ENCODE measurements at regions not wholly inside any gene's neighbourhood (a gene's known extent, or its start where the extent isn't known, plus 50 kb on each side); places are given as distances from the start of the nearest gene placed in this dataset.

- no peaks in the 10 kb centered on the region for H3K9me3 ChIP-seq (replicated peaks; ENCODE audit: control insufficient read depth, insufficient read depth, low read length)
- ChIA-PET CTCF (interaction anchor here (0.9 kb wide), 2 partner anchors 14 to 16 kb away, joined by 3 read pairs; no protein-coding TSS in a partner anchor), SMC1A (ENCODE audit: uncharacterized antibody, unreplicated experiment) (interaction anchor here (0.6 to 2.1 kb wide), 6 partner anchors 9 to 238 kb away, joined by 3 to 9 read pairs (median 4); no protein-coding TSS in a partner anchor), POLR2A (interaction anchor here (0.6 kb wide), 1 partner anchor 128 kb away, joined by 3 read pairs; no protein-coding TSS in a partner anchor), RAD21 (ENCODE audit: unreplicated experiment) (interaction anchor here (0.6 to 1.4 kb wide), 5 partner anchors 66 to 238 kb away, joined by 3 to 4 read pairs (median 3); partner anchors contain the start of gene VEGFA)
- no peaks in the 10 kb centered on the region; a peak in 2 of 4 replicates for H3K27me3 ChIP-seq (replicated peaks in 1 of 2; ENCODE audit: control insufficient read depth in 2 of 2, insufficient read depth in 2 of 2, low read length in 1 of 2)
- WGBS (ENCODE audit: insufficient coverage, insufficient replicate concordance, low lambda C conversion rate, missing lambda C conversion rate): 0% methylated on average over 5 of the region's 5 CpGs
- no peak overlapping the region for H3K9ac ChIP-seq (ENCODE audit: control insufficient read depth, insufficient read depth, low read length)
- H3K4me2 ChIP-seq (ENCODE audit: control insufficient read depth, insufficient read depth): no peak overlapping the region
- no peak overlapping the region for H3K4me3 ChIP-seq
- H3K36me3 ChIP-seq (ENCODE audit: control insufficient read depth in 2 of 2, insufficient read depth in 2 of 2, low read length in 1 of 2): no peaks in the 10 kb centered on the region
- in situ Hi-C loops (cut with MboI): no loop called here
- no peak for FAIRE-seq
- BruUV-seq (replicated peaks): no TSS peak
- DNase-seq (ENCODE audit: low read depth, low spot score): no peak
- no peaks in the 10 kb centered on the region for H3K4me1 ChIP-seq (ENCODE audit: control insufficient read depth, insufficient read depth, low read length)
- no peaks in the 10 kb centered on the region for H3K79me2 ChIP-seq (ENCODE audit: control insufficient read depth, insufficient read depth, low read length)
- H2AFZ ChIP-seq (ENCODE audit: control insufficient read depth, low read depth, low read length): no peak overlapping the region
- TF ChIP-seq KAT2A (conservative IDR thresholded peaks at IDR 0.05; ENCODE audit: control insufficient read depth, low read depth, low read length) (no peak), POLR2AphosphoS5 (IDR thresholded peaks at IDR 0.05; ENCODE audit: low read length) (no peak)
- no peak for ATAC-seq
- intact Hi-C loops (cut with micrococcal nuclease; ENCODE audit: unreplicated experiment): no loop called here
- no peaks in the 10 kb centered on the region; the same call in 1 of the 2 replicates for H4K20me1 ChIP-seq (ENCODE audit: control insufficient read depth, insufficient read depth)
- H3K27ac ChIP-seq (ENCODE audit: control insufficient read depth, insufficient read depth): no peak overlapping the region
These were observed 70.6 kb downstream of the VEGFA start for GRCh38 chr6:43840490-43841218.

GRCh38 chr6:43838276-43839036 lies 68.4 kb downstream of the VEGFA start:
- in situ Hi-C loops (cut with MboI): no loop called here
- no peak for FAIRE-seq
- TF ChIP-seq RUNX3 (IDR thresholded peaks at IDR 0.05; ENCODE audit: low read length) (0 out of 2 replicates have a peak, but pooled peaks have one; percentile 38), IKZF1 (conservative IDR thresholded peaks at IDR 0.05) (0 out of 2 replicates have a peak, but pooled peaks have one; percentile 32), SMC3 (IDR thresholded peaks at IDR 0.05; ENCODE audit: borderline replicate concordance, low read length) (peak; percentile 57; the same call in 1 of the 2 replicates), SMARCA5 (IDR thresholded peaks at IDR 0.05) (no peak), CHD4 (IDR thresholded peaks at IDR 0.05) (no peak), RAD21 (IDR thresholded peaks at IDR 0.05; ENCODE audit: insufficient read depth, low read depth, low read length) (peak; percentile 54), E4F1 (IDR thresholded peaks at IDR 0.05; ENCODE audit: borderline replicate concordance, partially characterized antibody) (no peak)

More at GRCh38 chr6:43838276-43839036, 68.4 kb downstream of the VEGFA start:
- CTCF ChIA-PET: interaction anchor here (0.7 to 3.2 kb wide), 12 partner anchors 8 to 236 kb away, joined by 3 to 22 read pairs (median 5); partner anchors contain the start of gene VEGFA
- Histone ChIP-seq H3K4me1 (ENCODE audit: control insufficient read depth, insufficient read depth, low read length) (no peaks in the 10 kb centered on the region), H3K4me3 (no peak overlapping the region), H4K20me1 (ENCODE audit: control insufficient read depth, insufficient read depth) (no peaks in the 10 kb centered on the region; the same call in 1 of the 2 replicates), H3K9me3 (replicated peaks; ENCODE audit: control insufficient read depth, insufficient read depth, low read length) (no peaks in the 10 kb centered on the region), H3K9ac (ENCODE audit: control insufficient read depth, insufficient read depth, low read length) (no peak overlapping the region), H3K27ac (ENCODE audit: control insufficient read depth, insufficient read depth) (no peak overlapping the region), H3K4me2 (ENCODE audit: control insufficient read depth, insufficient read depth) (no peak overlapping the region), H3K79me2 (ENCODE audit: control insufficient read depth, insufficient read depth, low read length) (no peaks in the 10 kb centered on the region), H3K36me3 (ENCODE audit: control insufficient read depth in 2 of 2, insufficient read depth in 2 of 2, low read length in 1 of 2) (no peaks in the 10 kb centered on the region), H3K27me3 (replicated peaks in 1 of 2; ENCODE audit: control insufficient read depth in 2 of 2, insufficient read depth in 2 of 2, low read length in 1 of 2) (no peaks in the 10 kb centered on the region; a peak in 1 of 4 replicates), H2AFZ (ENCODE audit: control insufficient read depth, low read depth, low read length) (no peak overlapping the region)
- WGBS (ENCODE audit: insufficient coverage, insufficient replicate concordance, low lambda C conversion rate, missing lambda C conversion rate): 43% methylated on average over 9 of the region's 9 CpGs
- BruUV-seq (replicated peaks): no TSS peak
- RAD21 ChIA-PET (ENCODE audit: unreplicated experiment): interaction anchor here (0.8 to 2.1 kb wide), 7 partner anchors 10 to 171 kb away, joined by 3 to 14 read pairs (median 4); partner anchors contain the start of gene VEGFA
- intact Hi-C loops (cut with micrococcal nuclease; ENCODE audit: unreplicated experiment): loop anchor here (1.0 to 5.0 kb wide), 2 partner anchors 69 to 164 kb away; no protein-coding TSS in a partner anchor
- ATAC-seq (peak; percentile 86), DNase-seq (ENCODE audit: low read depth, low spot score) (no peak)
- POLR2A ChIA-PET: interaction anchor here (0.7 to 1.2 kb wide), 2 partner anchors 68 to 214 kb away, joined by 3 to 4 read pairs; no protein-coding TSS in a partner anchor
- SMC1A ChIA-PET (ENCODE audit: uncharacterized antibody, unreplicated experiment): interaction anchor here (0.9 to 2.8 kb wide), 7 partner anchors 10 to 241 kb away, joined by 3 to 14 read pairs (median 6); no protein-coding TSS in a partner anchor
